ENCODE measurements at regions not wholly inside any gene's neighbourhood (a gene's known extent, or its start where the extent isn't known, plus 50 kb on each side); places are given as distances from the start of the nearest gene placed in this dataset.

DNA sequence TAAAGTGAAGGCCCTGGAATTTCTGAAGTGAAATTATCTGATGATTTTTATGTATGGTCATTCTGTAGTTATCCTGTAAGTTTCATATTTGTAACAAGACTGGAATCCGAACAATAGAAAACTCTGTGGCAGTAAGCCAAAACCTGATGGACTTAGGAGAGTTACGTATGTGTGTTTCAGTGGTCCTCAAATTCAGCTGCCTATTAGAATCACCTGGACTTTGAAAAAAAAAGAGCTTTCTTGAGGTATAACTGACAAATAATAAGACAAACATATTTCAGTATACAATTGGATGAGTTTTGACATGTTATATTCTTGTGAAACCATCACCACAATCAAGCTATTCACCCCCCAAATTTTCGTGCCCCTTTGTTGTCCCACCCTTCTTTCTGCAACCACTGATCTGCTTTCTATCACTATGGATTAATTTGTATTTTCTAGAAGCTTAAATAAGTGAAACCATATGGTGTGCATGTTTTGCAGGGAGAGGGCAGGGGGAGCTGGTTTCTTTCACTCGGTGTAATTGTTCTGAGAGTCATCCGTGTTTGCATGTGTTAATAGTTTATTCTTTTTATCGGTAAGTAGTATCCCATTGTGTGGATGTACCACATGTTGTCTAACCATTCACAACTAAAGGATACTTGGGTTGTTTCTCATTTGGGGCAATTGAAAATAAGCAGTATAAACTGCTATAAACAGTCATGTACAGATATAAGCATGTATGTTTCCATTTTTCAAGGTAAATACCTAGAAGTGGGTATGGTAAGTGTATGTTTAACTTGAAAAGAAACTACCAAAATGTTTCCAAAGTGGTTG is 50.2 kb upstream of the EML4 start:
- no TSS peak for BruUV-seq (replicated peaks)
- H3K9ac ChIP-seq (ENCODE audit: insufficient read depth, low read depth, low read length), result no peak overlapping the region
- H3K4me3 ChIP-seq (replicated peaks in 1 of 3; ENCODE audit: insufficient read depth in 1 of 3, low read depth in 2 of 3, low read length in 3 of 3), result no peak overlapping the region
- peak overlapping the region; percentile 64 for H3K4me2 ChIP-seq (ENCODE audit: low read depth, low read length)
- no peak for FAIRE-seq
- no peaks in the 10 kb centered on the region for H3K27me3 ChIP-seq (ENCODE audit: control insufficient read depth in 1 of 2, insufficient read depth in 2 of 2, low read length in 2 of 2)
- in situ Hi-C loops (cut with HindIII; ENCODE audit: extremely low pct_ligation_motif_present, low pct_unique_long_range_greater_than_20kb), result no loop called here
- WGBS (ENCODE audit: low lambda C conversion rate), result 93% methylated on average over 6 of the region's 6 CpGs
- peaks cover 74% of the 10 kb centered on the region for H3K4me1 ChIP-seq (ENCODE audit: insufficient read depth, low read length)
- H3K27ac ChIP-seq (ENCODE audit: extremely low read length, insufficient read depth, low read length), result peak overlapping the region; percentile 71
- peaks cover 9% of the 10 kb centered on the region for H3K9me3 ChIP-seq (ENCODE audit: low read length)
- no peak overlapping the region for H2AFZ ChIP-seq (ENCODE audit: low read length)
- CTCF ChIA-PET (ENCODE audit: low intra/inter-chr PET ratio, low total read pairs), result no interaction called here
- POLR2A ChIA-PET, result interaction anchor here (1.2 to 7.1 kb wide), 6 partner anchors 12 to 75 kb away, joined by 3 to 59 read pairs (median 28); no protein-coding TSS in a partner anchor
- intact Hi-C loops (cut with micrococcal nuclease; ENCODE audit: unreplicated experiment), result loop anchor here (1.0 to 2.0 kb wide), 2 partner anchors 8 to 18 kb away; no protein-coding TSS in a partner anchor
- no peak for ATAC-seq
- no peak for DNase-seq (ENCODE audit: low spot score)
- H4K20me1 ChIP-seq (ENCODE audit: insufficient read depth, low read length), result no peaks in the 10 kb centered on the region
- no peaks in the 10 kb centered on the region for H3K36me3 ChIP-seq (replicated peaks in 1 of 2; ENCODE audit: control insufficient read depth in 1 of 2, insufficient read depth in 2 of 2, low read length in 2 of 2)
- TF ChIP-seq ZNF672 (CRISPR knock-in tag; IDR thresholded peaks at IDR 0.05), result no peak
- 0 out of 2 replicates have a peak, but pooled peaks have one; percentile 27 for TF ChIP-seq SMARCC2 (IDR thresholded peaks at IDR 0.05)
- peaks cover 5% of the 10 kb centered on the region for H3K79me2 ChIP-seq (ENCODE audit: insufficient read depth, low read length)

Measured in HepG2 (cell line).